ENCODE measurements at regions not wholly inside any gene's neighbourhood (a gene's known extent, or its start where the extent isn't known, plus 50 kb on each side); places are given as distances from the start of the nearest gene placed in this dataset.

- TF ChIP-seq CTCF (IDR thresholded peaks at IDR 0.05; ENCODE audit: control extremely low read depth in 1 of 3, insufficient read depth in 1 of 3, low read depth in 1 of 3, low read length in 3 of 3) (no peak), HDAC2 (IDR thresholded peaks at IDR 0.05; ENCODE audit: borderline replicate concordance in 1 of 2, low read depth in 2 of 2, low read length in 2 of 2) (no peak)
Observed at GRCh38 chr1:243926803-243927245, 76.8 kb upstream of the AKT3 start (continued).

Measured in H1 (cell line).